GM12892 (cell line): ENCODE measurements at regions not wholly inside any gene's neighbourhood (a gene's known extent, or its start where the extent isn't known, plus 50 kb on each side); places are given as distances from the start of the nearest gene placed in this dataset.

ENCODE experiments used
- POLR2A ChIP-seq: IDR thresholded peaks from 2 replicates; pipeline ENCODE4 v1.6.1; 2011; ENCODE audit warnings: low read depth, low read length, control low read depth
- TAF1 ChIP-seq: IDR thresholded peaks from 2 replicates; pipeline ENCODE4 v1.6.1; 2011; ENCODE audit warnings: low read depth, mild to moderate bottlenecking, control low read depth, low read length, borderline replicate concordance

DNA sequence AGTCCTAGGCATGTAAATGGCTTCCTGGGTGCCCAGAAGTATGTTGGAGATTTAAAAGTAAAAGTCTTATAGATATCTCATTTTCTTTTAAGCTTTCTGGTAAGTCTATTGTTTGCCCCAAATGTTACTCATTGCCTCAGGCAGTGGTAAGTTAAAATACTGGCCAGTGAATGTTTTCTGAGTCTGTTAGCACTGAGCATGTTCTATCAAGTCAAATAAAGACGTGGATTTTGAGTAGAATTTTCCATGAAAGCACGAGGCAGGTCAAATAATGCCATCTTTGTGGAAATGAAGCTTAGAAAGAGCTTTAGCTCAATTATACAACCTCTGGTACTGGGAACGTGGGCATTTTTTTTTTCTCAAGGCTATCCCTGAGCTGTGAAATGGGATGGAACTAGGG lies 651.3 kb upstream of the ACO1 start:
- TF ChIP-seq TAF1 (no peak), POLR2A (no peak)
